Jurkat, Clone E6-1 (cell line): ENCODE measurements at regions not wholly inside any gene's neighbourhood (a gene's known extent, or its start where the extent isn't known, plus 50 kb on each side); places are given as distances from the start of the nearest gene placed in this dataset.
"Not testable (repeated sequence)": the region's sequence is repeated elsewhere in the genome, so short reads cannot be mapped to it uniquely, and the experiment has no call there.

ENCODE experiments used
- DNase-seq: peaks from one replicate; pipeline ENCODE4 v3.0.0-alpha.2; 2011; ENCODE audit warnings: low read depth, low spot score
- H3K4me3 ChIP-seq: 2 replicates; pipeline ENCODE4 v1.5.1; 2011; ENCODE audit warnings: mild to moderate bottlenecking, low read length, control low read depth, moderate library complexity

GRCh38 chr14:71232506-71232905, 325.2 kb downstream of the PCNX1 start:
- no peak overlapping the region for H3K4me3 ChIP-seq
- DNase-seq, result no peak

GRCh38 chr14:71235875-71236274, 328.6 kb downstream of the PCNX1 start:
- DNase-seq, result no peak
- H3K4me3 ChIP-seq, result no peak overlapping the region

GRCh38 chr14:71236487-71236886, 329.2 kb downstream of the PCNX1 start:
- no peak for DNase-seq
- no peak overlapping the region for H3K4me3 ChIP-seq

- no peak for DNase-seq
- H3K4me3 ChIP-seq, result no peak overlapping the region
Observed at GRCh38 chr14:71237556-71237955, 330.3 kb downstream of the PCNX1 start.

DNA sequence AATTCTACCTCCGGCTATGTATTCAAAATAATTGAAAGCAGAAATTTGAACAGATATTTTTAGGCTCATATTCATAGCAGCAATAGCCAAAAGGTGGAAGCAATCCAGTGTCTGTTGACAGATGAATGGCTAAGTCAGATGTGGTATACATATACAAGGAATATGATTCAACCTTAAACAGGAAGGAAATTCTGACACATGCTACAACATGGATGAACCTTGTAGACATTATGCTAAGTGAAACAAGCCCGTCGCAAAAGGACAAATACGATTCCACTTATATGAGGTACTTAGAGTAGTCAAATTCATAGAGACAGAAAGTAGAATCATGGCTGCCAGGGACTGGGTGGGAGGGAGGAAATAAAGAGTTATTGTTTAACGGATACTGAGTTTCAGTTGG, 331.6 kb downstream of the PCNX1 start:
- DNase-seq, result no peak
- no peak overlapping the region for H3K4me3 ChIP-seq

DNA sequence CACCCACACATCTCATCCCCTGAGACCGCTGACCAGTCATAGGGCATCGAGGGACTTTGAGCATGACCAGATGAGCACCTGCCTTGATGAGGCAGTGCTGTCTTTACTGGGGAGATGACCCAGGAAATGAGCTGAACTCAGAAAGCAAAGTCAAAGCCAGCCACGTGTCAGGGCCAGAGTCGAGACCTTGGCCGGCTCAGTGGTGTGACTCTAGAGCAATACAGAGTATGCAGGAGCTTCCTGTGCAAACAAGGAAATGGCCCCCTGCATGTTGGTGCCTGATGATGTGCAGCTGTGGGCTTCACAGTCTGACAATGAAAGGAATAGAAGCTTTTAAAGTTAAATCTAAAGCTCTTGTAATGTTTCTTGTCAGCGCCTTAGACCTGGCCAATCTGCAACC, 332.9 kb downstream of the PCNX1 start:
- DNase-seq, result peak; percentile 24

DNA sequence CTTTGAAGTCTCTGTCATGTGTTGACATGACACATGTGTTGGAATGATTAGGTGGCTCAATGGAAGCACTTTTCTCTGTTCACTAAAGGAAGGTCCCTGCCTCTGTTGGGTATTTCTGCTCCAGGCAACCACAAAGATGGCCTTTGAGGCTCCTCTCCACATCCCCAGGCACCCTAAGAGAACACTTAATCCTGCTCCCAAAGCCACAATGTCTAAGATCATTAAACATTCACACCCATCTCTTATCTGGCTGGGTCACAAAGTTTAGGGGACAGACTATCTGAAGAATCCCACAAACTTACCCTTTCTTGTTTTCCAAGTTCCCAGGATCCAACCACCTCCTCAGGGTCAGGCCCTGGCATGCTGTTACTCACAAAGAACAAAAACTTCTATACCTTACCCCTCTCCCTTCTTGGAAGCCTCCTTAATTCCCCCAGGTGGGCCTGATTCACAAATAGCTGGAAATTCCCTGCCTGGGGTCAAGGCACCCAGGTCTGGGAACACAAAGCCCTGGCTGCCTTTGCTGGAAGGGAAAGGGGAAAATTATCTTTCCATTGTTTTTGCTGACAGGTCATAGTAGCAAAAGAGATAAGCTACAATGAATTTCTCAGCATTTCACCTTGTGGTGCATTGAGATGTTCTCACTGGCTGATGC, 333.7 kb downstream of the PCNX1 start:
- no peak for DNase-seq
- H3K4me3 ChIP-seq, result no peak overlapping the region

More for the DNA sequence above, 332.9 kb downstream of the PCNX1 start:
- H3K4me3 ChIP-seq, result no peak overlapping the region

DNA sequence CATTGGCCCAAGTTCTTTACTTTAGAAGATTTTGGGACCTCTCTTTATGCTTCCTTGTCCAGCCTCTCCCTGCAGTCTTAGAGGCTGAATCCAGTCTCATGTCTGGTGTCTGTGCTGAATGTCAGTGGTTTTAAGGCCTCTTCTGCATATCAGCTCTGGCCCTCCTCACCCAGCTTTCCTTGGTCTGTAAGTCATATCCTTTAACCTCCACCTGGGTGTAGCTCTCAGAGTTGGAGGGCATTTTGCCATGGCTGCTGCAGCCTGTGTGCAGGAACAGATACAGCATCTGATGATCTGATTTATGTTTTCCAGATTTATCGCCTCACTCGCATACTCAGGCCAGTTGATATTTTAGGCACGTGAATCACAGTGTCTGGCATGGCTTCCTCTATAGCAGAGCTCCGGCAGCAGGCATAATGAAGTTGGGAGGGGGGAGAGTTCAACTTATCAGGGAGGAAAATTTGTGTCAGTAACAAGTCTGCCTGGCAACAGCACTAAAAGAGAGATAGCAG, 335.0 kb downstream of the PCNX1 start:
- DNase-seq, result no peak
- H3K4me3 ChIP-seq, result no peak overlapping the region

DNA sequence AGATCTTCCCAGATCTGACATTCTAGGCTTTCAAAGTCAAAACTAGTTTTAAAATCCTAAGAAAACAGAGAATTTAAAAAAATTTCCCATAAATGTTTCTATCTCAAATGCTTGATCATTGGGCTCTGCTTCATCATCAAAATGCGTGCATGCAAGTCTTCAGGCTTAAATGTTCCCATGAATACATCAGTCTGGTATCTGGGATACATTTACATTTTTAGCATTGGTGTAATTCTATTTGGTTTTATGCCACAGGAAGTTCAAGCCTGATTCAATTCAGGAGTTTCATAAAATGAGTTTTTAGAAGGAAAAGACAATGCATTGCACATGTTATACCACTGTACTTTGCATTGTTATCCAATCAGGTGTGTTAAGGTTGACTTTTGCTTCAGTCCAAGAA, 336.4 kb downstream of the PCNX1 start:
- no peak for DNase-seq

GRCh38 chr14:71244341-71244740, 337.1 kb downstream of the PCNX1 start:
- DNase-seq, result no peak
- no peak overlapping the region for H3K4me3 ChIP-seq

More for the DNA sequence above, 336.4 kb downstream of the PCNX1 start:
- H3K4me3 ChIP-seq, result no peak overlapping the region

DNA sequence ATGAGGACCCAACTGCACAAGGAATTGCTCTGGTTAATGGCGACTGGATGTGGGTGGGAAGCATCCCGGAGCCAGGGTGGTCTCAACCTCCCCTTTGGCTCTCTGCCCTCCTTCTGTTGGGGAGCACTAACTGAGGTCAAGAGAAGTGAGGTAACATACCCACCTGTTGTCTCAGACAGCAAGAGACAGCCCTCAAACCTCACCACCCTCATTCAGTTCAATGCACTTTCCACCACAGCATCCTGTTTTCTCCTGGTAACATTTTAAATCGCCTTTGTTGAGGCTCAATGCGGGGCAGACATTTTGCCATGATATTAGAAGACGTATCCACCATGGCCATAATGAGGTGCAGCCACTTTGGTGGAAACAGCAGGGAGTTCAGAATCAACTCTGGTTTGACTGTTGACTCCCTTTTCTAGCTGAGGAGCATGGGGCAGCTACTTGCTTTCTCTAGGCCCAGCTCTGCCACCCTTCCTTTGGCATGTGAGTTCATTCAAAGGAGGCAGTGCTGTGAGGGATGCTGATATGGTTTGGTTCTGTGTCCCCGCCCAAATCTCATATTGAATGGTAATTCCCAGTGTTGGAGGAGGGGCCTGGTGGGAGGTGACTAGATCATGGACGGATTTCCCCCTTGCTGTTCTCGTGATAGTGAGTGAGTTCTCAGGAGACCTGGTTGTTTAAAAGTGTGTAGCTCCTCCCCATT, 338.6 kb downstream of the PCNX1 start:
- DNase-seq, result peak; percentile 80
- H3K4me3 ChIP-seq, result no peak overlapping the region

DNA sequence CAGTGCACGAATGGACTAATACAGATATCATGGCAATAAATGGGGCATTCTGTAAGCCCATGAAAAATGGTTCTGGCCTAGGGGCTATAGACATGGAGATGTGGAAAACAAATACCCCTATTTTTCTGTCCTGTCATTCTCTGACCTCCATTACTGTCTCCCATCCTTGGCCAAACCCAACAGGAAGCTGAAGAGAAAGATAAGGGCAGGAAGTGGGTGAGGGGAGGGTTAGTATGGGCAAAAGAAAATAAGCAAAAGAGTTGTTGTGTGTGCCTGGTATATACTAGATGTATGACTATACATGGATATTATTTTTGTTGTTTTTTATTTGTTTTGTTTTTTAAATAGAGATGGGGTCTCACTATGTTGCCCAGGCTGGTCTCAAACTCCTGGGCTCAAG, 339.3 kb downstream of the PCNX1 start:
- no peak overlapping the region for H3K4me3 ChIP-seq
- DNase-seq, result peak; percentile 64

GRCh38 chr14:71247106-71247505, 339.8 kb downstream of the PCNX1 start:
- H3K4me3 ChIP-seq, result no peak overlapping the region
- DNase-seq, result no peak

GRCh38 chr14:71248194-71248593, 340.9 kb downstream of the PCNX1 start:
- H3K4me3 ChIP-seq, result no peak overlapping the region
- DNase-seq, result no peak

GRCh38 chr14:71250347-71250746, 343.1 kb downstream of the PCNX1 start:
- no peak for DNase-seq
- H3K4me3 ChIP-seq, result no peak overlapping the region

- H3K4me3 ChIP-seq, result no peak overlapping the region
- DNase-seq, result no peak
Observed at GRCh38 chr14:71250791-71251190, 343.5 kb downstream of the PCNX1 start.

- not testable (repeated sequence) for H3K4me3 ChIP-seq, DNase-seq
Observed at GRCh38 chr14:71254091-71254719, 346.9 kb downstream of the PCNX1 start.

DNA sequence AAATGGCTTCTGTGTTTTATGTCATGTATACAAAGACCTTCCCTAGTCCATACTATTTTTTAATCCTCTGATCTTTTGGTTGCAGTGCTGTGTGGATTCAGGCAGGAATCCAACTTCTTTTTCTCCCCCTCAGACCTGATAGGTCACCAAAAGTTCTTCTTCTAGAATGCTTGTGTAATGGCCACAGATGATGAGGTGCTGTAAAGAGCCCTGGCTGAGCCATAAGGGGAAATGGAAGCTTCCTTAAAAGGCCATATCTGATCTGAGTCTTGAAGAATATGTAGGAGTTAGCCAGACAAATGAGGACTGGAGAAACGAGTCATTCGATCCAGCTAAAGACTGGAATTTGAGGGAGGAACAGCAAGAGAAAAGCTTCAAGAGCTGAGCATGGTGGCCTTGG, 353.9 kb downstream of the PCNX1 start:
- no peak for DNase-seq
- H3K4me3 ChIP-seq, result no peak overlapping the region

- DNase-seq, result no peak
- no peak overlapping the region for H3K4me3 ChIP-seq
Observed at GRCh38 chr14:71262441-71262840, 355.2 kb downstream of the PCNX1 start.

DNA sequence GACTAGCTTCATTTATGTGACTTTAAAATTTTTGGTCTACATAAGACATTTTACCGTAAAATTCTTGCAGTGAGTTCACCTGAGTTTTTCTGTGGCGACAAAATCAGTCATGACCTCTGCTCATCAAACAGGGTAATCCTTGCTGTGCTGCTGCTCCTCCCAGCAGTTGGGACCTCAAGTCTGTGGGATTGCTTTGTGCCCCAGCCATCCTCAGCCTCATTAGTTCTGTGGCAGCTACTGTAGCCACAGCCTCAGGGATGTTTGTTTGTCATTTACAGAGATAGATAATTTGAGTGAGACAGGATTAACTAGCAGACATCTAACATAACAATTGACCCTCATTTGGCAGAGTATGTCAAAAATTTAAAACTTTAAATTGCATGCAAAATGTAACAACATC, 357.0 kb downstream of the PCNX1 start:
- no peak overlapping the region for H3K4me3 ChIP-seq
- DNase-seq, result no peak
